Cardiac fibroblast (primary cell): ENCODE measurements at regions not wholly inside any gene's neighbourhood (a gene's known extent, or its start where the extent isn't known, plus 50 kb on each side); places are given as distances from the start of the nearest gene placed in this dataset.

Experiments
- DNase-seq, 2 donors: peaks; one replicate each; pipeline versions ENCODE4 v3.0.0 to v3.0.0-alpha.2; 2010; ENCODE audit warnings: low read depth in 2 of 2
- H3K4me3 ChIP-seq, 2 donors: replicated peaks in 1 of 2; 1 replicate in 1 of 2; 2 replicates in 1 of 2; pipeline ENCODE4 v1.5.1; 2011; ENCODE audit warnings: low read depth in 2 of 2, low read length in 2 of 2, mild to moderate bottlenecking in 2 of 2, moderate library complexity in 1 of 2
- CTCF ChIP-seq: IDR thresholded peaks from one replicate; pipeline ENCODE4 v1.5.1; 2011; ENCODE audit warnings: low read depth, mild to moderate bottlenecking, low read length, inconsistent platforms

- no peak overlapping the region for H3K4me3 ChIP-seq
- no peak for DNase-seq
- TF ChIP-seq CTCF = no peak
Observed at GRCh38 chr12:4223273-4223845, 50.2 kb upstream of the CCND2 start.

GRCh38 chr12:4221258-4221620, 52.3 kb upstream of the CCND2 start:
- DNase-seq = peak in 1 of 2 donors; percentile 42
- H3K4me3 ChIP-seq = no peak overlapping the region
- no peak for TF ChIP-seq CTCF

- H3K4me3 ChIP-seq = no peak overlapping the region
- no peak for DNase-seq
- no peak for TF ChIP-seq CTCF
Observed at GRCh38 chr12:4220536-4221257, 52.9 kb upstream of the CCND2 start.

GRCh38 chr12:4217091-4217490, 56.5 kb upstream of the CCND2 start:
- no peak for TF ChIP-seq CTCF
- DNase-seq = no peak
- no peak overlapping the region for H3K4me3 ChIP-seq

- no peak overlapping the region for H3K4me3 ChIP-seq
- no peak for DNase-seq
- TF ChIP-seq CTCF = no peak
Observed at GRCh38 chr12:4216187-4216927, 57.2 kb upstream of the CCND2 start.

- no peak overlapping the region for H3K4me3 ChIP-seq
- TF ChIP-seq CTCF = no peak
- peak; percentile 3 to 10 for DNase-seq
Observed at GRCh38 chr12:4215229-4216186, 58.1 kb upstream of the CCND2 start.
